ENCODE measurements at regions not wholly inside any gene's neighbourhood (a gene's known extent, or its start where the extent isn't known, plus 50 kb on each side); places are given as distances from the start of the nearest gene placed in this dataset.

- no peak overlapping the region for H3K4me2 ChIP-seq (ENCODE audit: low read length)
- no peak overlapping the region for H3K4ac ChIP-seq (ENCODE audit: low read depth, low read length)
- peak; percentile 23 to 67 for DNase-seq
- H3K9ac ChIP-seq (ENCODE audit: low read length), result no peak overlapping the region
- H3K79me2 ChIP-seq (ENCODE audit: control insufficient read depth, insufficient read depth, low read length, poor library complexity), result no peaks in the 10 kb centered on the region
- H4K12ac ChIP-seq (ENCODE audit: low read depth, low read length), result no peak overlapping the region
- WGBS (ENCODE audit: extremely low coverage, insufficient coverage, insufficient read length), result no CpG with 5 or more reads among the region's 5 CpGs
- no peak overlapping the region for H2AK5ac ChIP-seq (ENCODE audit: low read length)
- H4K8ac ChIP-seq (ENCODE audit: low read depth, low read length), result no peak overlapping the region
- no peak overlapping the region for H3K18ac ChIP-seq (ENCODE audit: low read length)
- H3K14ac ChIP-seq (ENCODE audit: low read length), result no peak overlapping the region
- no peak overlapping the region for H2BK12ac ChIP-seq (ENCODE audit: low read length)
- H2AFZ ChIP-seq (ENCODE audit: insufficient read depth, low read length, poor library complexity), result no peak overlapping the region
- no peaks in the 10 kb centered on the region for H3K27me3 ChIP-seq (ENCODE audit: insufficient read depth, low read length)
- no peaks in the 10 kb centered on the region for H3K9me3 ChIP-seq (ENCODE audit: insufficient read depth, low read depth, low read length)
- no peak overlapping the region for H2BK5ac ChIP-seq (ENCODE audit: low read depth, low read length, poor library complexity)
- no peak overlapping the region for H2BK120ac ChIP-seq (ENCODE audit: insufficient read depth, low read length, poor library complexity)
- no peak overlapping the region for H3K23ac ChIP-seq (ENCODE audit: low read length)
- H3K27ac ChIP-seq (ENCODE audit: low read depth, low read length), result no peak overlapping the region
- H4K91ac ChIP-seq (ENCODE audit: low read depth, low read length), result no peak overlapping the region
- no peak overlapping the region for H3K4me3 ChIP-seq (ENCODE audit: low read depth, low read length)
- H3K36me3 ChIP-seq (ENCODE audit: control insufficient read depth in 1 of 2, insufficient read depth in 2 of 2, low read length in 2 of 2), result no peaks in the 10 kb centered on the region
- H3K4me1 ChIP-seq (ENCODE audit: control insufficient read depth in 1 of 2, insufficient read depth in 2 of 2, low read length in 2 of 2), result peaks cover 0 to 3% of the 10 kb centered on the region in 2 experiments
- H3K79me1 ChIP-seq (ENCODE audit: low read length), result no peaks in the 10 kb centered on the region
These were observed 78.0 kb upstream of the STX18 start for GRCh38 chr4:4619821-4620220.

DNA sequence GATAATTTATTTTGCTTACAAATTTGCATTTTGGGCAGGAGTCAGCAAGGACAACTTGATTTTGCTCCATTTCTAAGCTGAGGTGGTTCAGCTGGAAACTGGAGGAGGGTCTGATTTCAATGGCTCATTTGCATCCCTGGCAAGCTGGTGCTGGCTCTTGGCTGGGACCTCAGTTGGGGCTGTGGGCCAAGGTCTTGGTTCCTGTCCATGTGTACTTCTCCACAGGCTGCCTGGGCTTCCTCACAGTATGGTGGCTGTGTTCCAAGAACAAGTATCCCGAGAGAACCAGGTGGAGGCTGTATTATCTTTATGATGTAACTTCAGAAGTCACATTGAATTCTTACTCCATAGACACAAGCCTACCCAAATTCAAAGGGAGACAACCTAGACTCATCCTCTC is 77.0 kb upstream of the STX18 start:
- no peaks in the 10 kb centered on the region for H3K79me2 ChIP-seq (ENCODE audit: control insufficient read depth, insufficient read depth, low read length, poor library complexity)
- no peaks in the 10 kb centered on the region for H3K79me1 ChIP-seq (ENCODE audit: low read length)
- H2AK5ac ChIP-seq (ENCODE audit: low read length), result no peak overlapping the region
- H3K18ac ChIP-seq (ENCODE audit: low read length), result no peak overlapping the region
- no peak overlapping the region for H3K23ac ChIP-seq (ENCODE audit: low read length)
- H3K9me3 ChIP-seq (ENCODE audit: insufficient read depth, low read depth, low read length), result no peaks in the 10 kb centered on the region
- H3K4me1 ChIP-seq (ENCODE audit: control insufficient read depth in 1 of 2, insufficient read depth in 2 of 2, low read length in 2 of 2), result peaks cover 0 to 3% of the 10 kb centered on the region in 2 experiments
- no peak overlapping the region for H3K4me2 ChIP-seq (ENCODE audit: low read length)
- no peak for DNase-seq
- H2BK120ac ChIP-seq (ENCODE audit: insufficient read depth, low read length, poor library complexity), result no peak overlapping the region
- no peak overlapping the region for H4K8ac ChIP-seq (ENCODE audit: low read depth, low read length)
- H2AFZ ChIP-seq (ENCODE audit: insufficient read depth, low read length, poor library complexity), result no peak overlapping the region
- no peak overlapping the region for H3K9ac ChIP-seq (ENCODE audit: low read length)
- H3K4ac ChIP-seq (ENCODE audit: low read depth, low read length), result no peak overlapping the region
- no peak overlapping the region for H3K4me3 ChIP-seq (ENCODE audit: low read depth, low read length)
- H4K91ac ChIP-seq (ENCODE audit: low read depth, low read length), result no peak overlapping the region
- WGBS (ENCODE audit: extremely low coverage, insufficient coverage, insufficient read length), result no CpG with 5 or more reads among the region's 1 CpG
- no peak overlapping the region for H4K12ac ChIP-seq (ENCODE audit: low read depth, low read length)
- H3K36me3 ChIP-seq (ENCODE audit: control insufficient read depth in 1 of 2, insufficient read depth in 2 of 2, low read length in 2 of 2), result no peaks in the 10 kb centered on the region
- no peak overlapping the region for H2BK12ac ChIP-seq (ENCODE audit: low read length)
- no peak overlapping the region for H2BK5ac ChIP-seq (ENCODE audit: low read depth, low read length, poor library complexity)
- H3K27ac ChIP-seq (ENCODE audit: low read depth, low read length), result no peak overlapping the region
- no peak overlapping the region for H3K14ac ChIP-seq (ENCODE audit: low read length)
- no peaks in the 10 kb centered on the region for H3K27me3 ChIP-seq (ENCODE audit: insufficient read depth, low read length)

DNA sequence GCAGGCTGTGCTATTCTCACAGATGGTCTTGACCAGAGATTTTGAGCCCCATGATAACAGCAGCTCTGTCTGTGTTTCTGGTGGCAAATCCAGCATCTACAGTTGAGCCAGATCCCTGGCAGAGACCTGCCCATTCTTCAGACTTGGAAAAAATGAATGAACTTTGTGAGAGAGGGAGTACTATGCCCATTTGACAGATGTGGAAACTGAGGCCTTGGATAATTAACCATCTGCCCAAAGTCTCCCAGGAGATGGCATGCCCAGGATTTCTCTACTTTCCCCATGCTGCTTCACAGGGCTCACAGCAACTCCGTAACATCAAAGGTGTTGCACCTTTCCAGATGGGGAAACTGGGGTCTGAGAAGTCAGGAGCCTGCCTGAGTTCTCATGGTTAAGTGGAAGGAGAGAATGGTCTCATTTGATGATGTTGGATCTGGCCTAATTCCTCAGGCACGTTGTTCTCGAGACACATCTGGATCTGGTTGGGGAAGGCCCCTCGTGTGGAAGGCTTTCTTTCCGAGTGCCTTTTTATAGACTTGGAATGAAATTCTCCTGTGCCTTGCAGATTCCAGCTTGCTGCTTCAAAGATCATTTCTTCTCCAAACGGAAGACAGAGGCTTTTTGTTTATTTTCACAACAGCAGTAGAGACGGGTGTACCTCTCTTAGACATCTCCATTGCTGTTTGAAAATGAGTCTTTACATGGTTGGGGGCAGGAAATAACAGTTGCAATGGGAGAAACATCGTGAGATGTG is 73.3 kb upstream of the STX18 start:
- no peak for DNase-seq
- no CpG with 5 or more reads among the region's 8 CpGs for WGBS (ENCODE audit: extremely low coverage, insufficient coverage, insufficient read length)
- Histone ChIP-seq H3K23ac (ENCODE audit: low read length) (no peak overlapping the region), H3K79me2 (ENCODE audit: control insufficient read depth, insufficient read depth, low read length, poor library complexity) (no peaks in the 10 kb centered on the region), H2BK12ac (ENCODE audit: low read length) (no peak overlapping the region), H3K4me2 (ENCODE audit: low read length) (no peak overlapping the region), H4K91ac (ENCODE audit: low read depth, low read length) (no peak overlapping the region), H3K9ac (ENCODE audit: low read length) (no peak overlapping the region), H3K4me3 (ENCODE audit: low read depth, low read length) (no peak overlapping the region), H3K36me3 (ENCODE audit: control insufficient read depth in 1 of 2, insufficient read depth in 2 of 2, low read length in 2 of 2) (no peaks in the 10 kb centered on the region), H3K14ac (ENCODE audit: low read length) (no peak overlapping the region), H4K8ac (ENCODE audit: low read depth, low read length) (no peak overlapping the region), H3K79me1 (ENCODE audit: low read length) (no peaks in the 10 kb centered on the region), H4K12ac (ENCODE audit: low read depth, low read length) (no peak overlapping the region), H2BK120ac (ENCODE audit: insufficient read depth, low read length, poor library complexity) (no peak overlapping the region), H3K27ac (ENCODE audit: low read depth, low read length) (no peak overlapping the region), H3K27me3 (ENCODE audit: insufficient read depth, low read length) (no peaks in the 10 kb centered on the region), H2AFZ (ENCODE audit: insufficient read depth, low read length, poor library complexity) (no peak overlapping the region), H2BK5ac (ENCODE audit: low read depth, low read length, poor library complexity) (no peak overlapping the region), H3K4ac (ENCODE audit: low read depth, low read length) (no peak overlapping the region), H3K9me3 (ENCODE audit: insufficient read depth, low read depth, low read length) (no peaks in the 10 kb centered on the region), H3K4me1 (ENCODE audit: control insufficient read depth in 1 of 2, insufficient read depth in 2 of 2, low read length in 2 of 2) (peaks cover 0 to 3% of the 10 kb centered on the region in 2 experiments), H2AK5ac (ENCODE audit: low read length) (no peak overlapping the region), H3K18ac (ENCODE audit: low read length) (no peak overlapping the region)

DNA sequence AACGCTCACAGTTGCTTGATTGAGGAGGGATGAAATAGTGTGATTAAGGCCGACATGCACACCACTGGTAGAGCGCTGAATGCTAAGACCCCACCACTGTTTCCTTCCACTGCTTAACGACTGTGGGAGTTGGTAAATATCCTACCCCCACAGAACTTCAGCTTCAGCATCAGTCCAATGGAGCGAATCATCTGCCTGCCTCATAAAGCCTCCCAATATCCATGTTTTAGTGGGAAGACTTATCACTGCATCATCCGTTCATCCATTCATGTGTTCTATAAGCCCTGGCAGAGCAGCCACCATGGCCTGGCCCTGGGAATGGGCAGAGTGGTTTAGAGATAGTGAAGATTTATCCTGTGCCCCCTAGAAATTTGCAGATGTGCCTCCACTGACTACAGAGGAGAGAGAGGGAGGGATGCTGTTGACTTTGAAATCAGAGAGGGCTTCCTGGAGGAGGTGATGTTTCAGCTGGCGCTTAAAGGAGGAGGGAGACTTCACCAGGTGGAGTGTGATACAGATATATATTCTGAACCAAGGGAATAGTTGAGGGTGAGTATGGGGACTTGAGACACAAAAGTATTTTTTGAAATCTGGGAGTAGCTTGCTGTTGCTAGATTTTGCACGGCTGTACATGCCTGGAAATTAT is 71.9 kb upstream of the STX18 start:
- Histone ChIP-seq H4K8ac (ENCODE audit: low read depth, low read length) (no peak overlapping the region), H3K4me2 (ENCODE audit: low read length) (no peak overlapping the region), H3K4ac (ENCODE audit: low read depth, low read length) (no peak overlapping the region), H3K79me2 (ENCODE audit: control insufficient read depth, insufficient read depth, low read length, poor library complexity) (no peaks in the 10 kb centered on the region), H2AFZ (ENCODE audit: insufficient read depth, low read length, poor library complexity) (no peak overlapping the region), H3K36me3 (ENCODE audit: control insufficient read depth in 1 of 2, insufficient read depth in 2 of 2, low read length in 2 of 2) (no peaks in the 10 kb centered on the region), H3K23ac (ENCODE audit: low read length) (no peak overlapping the region), H3K18ac (ENCODE audit: low read length) (no peak overlapping the region), H3K9ac (ENCODE audit: low read length) (no peak overlapping the region), H3K27me3 (ENCODE audit: insufficient read depth, low read length) (no peaks in the 10 kb centered on the region), H2AK5ac (ENCODE audit: low read length) (no peak overlapping the region), H3K4me3 (ENCODE audit: low read depth, low read length) (no peak overlapping the region), H3K27ac (ENCODE audit: low read depth, low read length) (no peak overlapping the region), H2BK12ac (ENCODE audit: low read length) (no peak overlapping the region), H3K4me1 (ENCODE audit: control insufficient read depth in 1 of 2, insufficient read depth in 2 of 2, low read length in 2 of 2) (peaks cover 0 to 3% of the 10 kb centered on the region in 2 experiments), H2BK5ac (ENCODE audit: low read depth, low read length, poor library complexity) (no peak overlapping the region), H3K79me1 (ENCODE audit: low read length) (no peaks in the 10 kb centered on the region), H4K91ac (ENCODE audit: low read depth, low read length) (no peak overlapping the region), H2BK120ac (ENCODE audit: insufficient read depth, low read length, poor library complexity) (no peak overlapping the region), H3K9me3 (ENCODE audit: insufficient read depth, low read depth, low read length) (peaks cover 4% of the 10 kb centered on the region), H3K14ac (ENCODE audit: low read length) (no peak overlapping the region), H4K12ac (ENCODE audit: low read depth, low read length) (no peak overlapping the region)
- DNase-seq, result no peak
- no CpG with 5 or more reads among the region's 8 CpGs for whole genome bisulfite sequencing (ENCODE audit: extremely low coverage, insufficient coverage, insufficient read length)

All from trophoblast cell (in vitro differentiated cells and primary cell).